ENCODE measurements at regions not wholly inside any gene's neighbourhood (a gene's known extent, or its start where the extent isn't known, plus 50 kb on each side); places are given as distances from the start of the nearest gene placed in this dataset.

DNA sequence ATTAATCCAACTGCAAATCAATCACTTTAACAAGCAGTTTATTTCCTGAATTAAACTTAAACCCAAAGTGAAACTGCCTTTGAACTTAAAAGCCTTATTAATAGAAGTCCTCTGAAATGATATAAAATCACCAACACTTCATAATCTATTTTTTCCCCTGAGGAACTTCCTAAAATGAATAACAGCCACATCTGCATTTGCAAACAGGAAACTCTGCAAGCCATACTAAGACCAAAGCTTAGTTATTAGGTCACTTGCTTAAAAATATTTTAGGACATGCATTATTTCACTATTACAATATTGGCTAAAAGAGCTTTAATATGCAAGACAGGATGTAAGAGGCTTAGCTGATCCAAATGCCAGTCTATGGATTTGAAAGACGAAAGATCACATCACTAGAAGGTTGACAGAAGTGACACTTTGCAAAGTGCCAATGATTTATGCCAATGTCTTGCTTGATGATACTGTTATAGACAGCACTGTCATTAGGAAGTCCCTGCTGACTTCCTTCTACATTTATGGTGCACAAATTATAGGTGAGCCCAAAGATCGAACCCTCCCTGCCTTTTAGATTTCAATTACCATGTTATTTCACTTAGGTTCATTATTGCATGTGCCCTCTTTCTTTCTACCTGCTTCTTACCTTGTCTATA is 99.9 kb upstream of the SKAP2 start:
- TF ChIP-seq ZNF274 (IDR thresholded peaks at IDR 0.05; ENCODE audit: low read depth, low read length) (no peak), YY1 (IDR thresholded peaks at IDR 0.05; ENCODE audit: insufficient read depth, insufficient read length) (no peak)
